ENCODE measurements at regions not wholly inside any gene's neighbourhood (a gene's known extent, or its start where the extent isn't known, plus 50 kb on each side); places are given as distances from the start of the nearest gene placed in this dataset.

DNA sequence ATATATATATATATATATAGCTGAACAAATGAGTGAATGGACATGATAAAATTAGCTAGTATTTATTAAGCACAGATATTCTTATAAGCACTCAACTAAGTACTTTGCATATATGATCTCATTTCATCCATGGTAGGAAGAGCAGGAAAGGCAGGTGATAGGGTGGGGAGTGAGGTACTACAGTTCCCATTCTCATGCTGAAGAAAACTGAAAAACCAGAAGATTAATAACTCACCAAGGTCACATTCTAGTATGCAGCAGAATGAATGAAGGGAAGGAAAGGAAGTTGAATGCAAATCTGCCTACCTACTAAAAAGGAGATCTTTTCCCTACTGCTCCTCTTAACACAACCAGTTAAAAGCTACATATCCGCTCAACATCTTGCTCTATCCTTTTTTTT is 298.1 kb upstream of the TMPO start:
- no peak for DNase-seq (ENCODE audit: low spot score)

DNA sequence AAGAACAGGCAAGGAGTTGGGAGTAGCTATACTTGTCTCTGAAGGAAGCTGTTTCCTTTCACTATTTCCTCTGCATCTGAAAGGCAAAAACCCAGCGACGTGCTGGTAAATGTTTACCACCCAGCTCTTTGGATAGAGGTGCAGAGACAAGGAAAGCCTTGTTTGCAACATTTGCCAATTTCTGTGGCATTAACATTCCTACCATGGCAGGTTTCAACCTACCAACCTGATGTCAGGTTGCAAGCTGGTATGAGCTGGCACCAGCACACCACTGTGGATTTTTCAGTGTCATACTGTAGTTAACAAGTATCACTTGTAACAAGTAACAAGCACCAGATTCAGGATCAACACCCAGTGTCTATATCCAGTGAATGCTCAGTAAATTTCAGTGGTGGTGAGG is 294.8 kb upstream of the TMPO start:
- DNase-seq (ENCODE audit: low spot score): no peak

DNA sequence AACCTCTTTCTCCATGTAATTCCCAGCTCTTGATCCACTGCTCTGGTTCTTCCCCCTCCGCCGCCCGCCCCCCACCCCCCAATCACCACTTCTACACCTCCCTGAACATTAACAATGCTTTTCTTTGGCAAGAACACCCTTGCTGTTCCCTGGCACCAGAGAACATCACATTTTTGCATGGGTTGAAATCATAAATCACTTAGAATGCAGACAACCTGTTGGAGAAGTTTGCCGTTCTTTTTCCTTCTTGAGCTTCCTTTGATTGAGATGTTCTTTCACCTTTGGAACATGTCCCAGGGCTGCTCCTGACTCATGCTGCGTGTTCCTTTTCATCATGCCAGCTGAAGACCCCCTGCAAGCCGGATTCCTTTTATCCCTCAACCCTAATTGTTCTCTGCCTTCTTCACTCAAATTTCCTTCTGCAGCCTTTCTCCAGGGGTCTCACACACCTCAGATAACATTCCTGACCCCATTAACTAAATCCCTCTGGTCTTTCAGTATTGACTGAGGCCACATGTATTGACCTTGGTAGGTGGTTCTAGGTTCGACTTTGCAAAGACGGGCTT is 294.1 kb upstream of the TMPO start:
- no peak for DNase-seq (ENCODE audit: low spot score)

DNA sequence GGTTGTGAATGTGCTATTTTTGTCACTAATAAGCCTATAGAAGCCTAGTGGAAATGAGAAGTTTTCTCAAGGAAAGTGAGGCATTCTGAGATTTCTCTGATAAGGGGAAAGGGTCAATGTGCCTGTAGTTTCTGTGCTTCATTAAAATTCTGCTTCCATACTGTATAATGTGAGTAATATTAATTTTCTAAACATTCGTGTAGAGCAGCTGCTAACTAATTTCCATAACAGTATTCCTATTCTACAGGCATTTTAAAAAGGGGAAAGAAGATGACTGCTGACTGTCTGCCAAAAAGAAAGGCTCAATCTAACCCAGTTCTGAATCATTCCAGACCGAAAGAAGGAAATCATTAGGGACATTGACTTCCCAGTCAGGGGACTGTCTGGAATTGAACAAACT is 293.3 kb upstream of the TMPO start:
- DNase-seq (ENCODE audit: low spot score): no peak

DNA sequence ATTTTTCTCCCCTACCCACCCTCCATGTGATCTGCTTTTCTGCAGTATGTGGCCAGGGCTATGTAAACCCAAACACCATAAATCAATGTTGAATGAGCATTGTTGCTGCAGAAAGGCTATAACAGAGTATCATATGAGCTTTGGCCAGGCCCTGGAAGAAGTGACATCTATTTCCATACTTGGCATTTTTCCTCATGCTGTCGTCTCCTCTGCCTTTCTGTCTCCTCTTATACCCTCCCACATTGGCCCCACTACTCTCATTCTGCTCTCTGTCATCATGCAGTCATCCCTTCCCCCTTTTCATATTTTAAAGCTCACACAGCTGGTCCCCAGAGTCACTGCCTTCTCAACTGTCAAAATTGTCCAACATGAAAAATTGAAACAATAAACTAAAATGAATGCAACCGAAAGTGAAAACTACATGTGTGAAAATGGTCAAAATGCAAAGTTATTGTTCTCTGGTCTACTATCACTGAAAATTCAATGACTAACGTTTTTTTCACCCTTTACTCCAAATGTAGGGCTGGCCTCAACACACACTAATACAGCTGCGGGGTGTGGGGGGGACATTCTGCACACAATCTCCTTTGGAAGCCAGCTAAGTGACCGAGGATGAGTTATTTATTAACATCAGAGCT is 290.7 kb upstream of the TMPO start:
- DNase-seq (ENCODE audit: low spot score): no peak

DNA sequence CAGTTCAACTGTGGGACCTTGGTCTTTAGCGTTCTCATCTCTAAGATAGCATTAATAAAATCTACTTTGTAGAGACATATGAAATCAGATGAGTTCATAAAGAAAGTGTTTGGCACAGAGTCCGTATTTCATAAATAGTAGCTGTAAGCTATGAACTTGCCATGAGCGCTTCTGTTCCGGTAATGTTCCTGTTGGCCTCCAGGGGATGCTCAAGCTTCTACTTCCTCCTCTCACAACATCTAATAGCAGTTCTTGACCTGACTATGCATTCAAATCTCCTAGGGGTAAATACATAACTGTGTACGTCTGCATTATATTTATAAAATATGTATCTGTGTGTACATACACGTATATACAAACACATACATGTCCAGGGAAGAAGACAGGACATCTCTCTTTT is 288.2 kb upstream of the TMPO start:
- DNase-seq (ENCODE audit: low spot score): no peak

DNA sequence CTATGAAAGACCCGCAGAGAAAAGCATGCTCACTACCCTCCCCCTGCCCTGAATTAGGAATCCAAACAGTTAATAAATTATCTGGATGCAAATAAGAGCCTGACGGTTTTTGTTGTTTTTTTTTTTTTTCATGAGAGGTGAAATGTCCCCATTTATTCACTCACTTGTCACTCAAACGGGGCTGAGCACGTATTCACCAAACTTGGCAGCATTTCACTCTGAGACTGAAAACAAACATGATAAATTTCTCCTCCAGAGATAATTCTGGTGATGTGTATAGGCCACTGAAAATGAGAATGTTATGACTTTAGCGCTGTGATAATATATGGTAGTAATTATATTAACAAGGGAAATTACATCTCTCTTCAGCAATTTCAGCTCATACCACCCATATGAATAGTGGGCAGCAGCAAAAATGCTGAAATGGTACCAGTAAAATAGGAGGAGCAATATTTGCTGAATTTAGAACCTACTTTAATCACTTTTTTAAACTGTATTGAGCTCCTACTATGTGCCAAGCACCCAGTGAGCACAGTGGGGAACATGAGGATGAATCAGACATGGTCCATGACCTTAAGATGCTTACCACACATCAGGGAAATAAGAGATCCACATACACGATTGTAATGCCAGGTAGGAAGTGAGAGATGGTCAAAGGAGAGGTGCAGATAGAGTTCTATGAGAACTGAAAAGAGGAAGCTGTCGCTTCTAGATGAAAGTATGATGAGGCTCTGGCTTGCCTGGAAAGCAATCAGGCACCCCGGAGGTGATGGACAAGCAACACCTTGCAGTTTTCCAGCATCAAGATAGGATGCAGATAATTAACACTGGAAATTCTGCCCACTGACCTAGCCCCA is 286.5 kb upstream of the TMPO start:
- DNase-seq (ENCODE audit: low spot score): no peak

DNA sequence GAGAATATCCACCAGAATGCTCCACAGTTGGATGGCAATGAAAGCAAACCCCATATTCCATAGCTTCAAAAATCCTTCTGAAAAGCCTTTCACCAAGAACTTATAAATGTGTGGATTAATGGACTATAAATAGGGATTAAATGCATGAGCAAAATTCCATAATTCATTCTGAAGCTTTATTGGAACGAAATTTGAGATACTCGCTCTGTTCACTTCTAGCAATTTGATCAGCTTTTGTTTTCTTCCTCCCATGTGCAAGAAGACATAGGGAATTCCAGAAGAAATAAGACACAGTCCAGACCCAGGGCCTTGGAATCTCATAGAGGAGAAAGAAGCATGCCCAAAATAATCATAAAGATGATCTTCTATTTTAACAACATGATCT is 285.9 kb upstream of the TMPO start:
- DNase-seq (ENCODE audit: low spot score): no peak

DNA sequence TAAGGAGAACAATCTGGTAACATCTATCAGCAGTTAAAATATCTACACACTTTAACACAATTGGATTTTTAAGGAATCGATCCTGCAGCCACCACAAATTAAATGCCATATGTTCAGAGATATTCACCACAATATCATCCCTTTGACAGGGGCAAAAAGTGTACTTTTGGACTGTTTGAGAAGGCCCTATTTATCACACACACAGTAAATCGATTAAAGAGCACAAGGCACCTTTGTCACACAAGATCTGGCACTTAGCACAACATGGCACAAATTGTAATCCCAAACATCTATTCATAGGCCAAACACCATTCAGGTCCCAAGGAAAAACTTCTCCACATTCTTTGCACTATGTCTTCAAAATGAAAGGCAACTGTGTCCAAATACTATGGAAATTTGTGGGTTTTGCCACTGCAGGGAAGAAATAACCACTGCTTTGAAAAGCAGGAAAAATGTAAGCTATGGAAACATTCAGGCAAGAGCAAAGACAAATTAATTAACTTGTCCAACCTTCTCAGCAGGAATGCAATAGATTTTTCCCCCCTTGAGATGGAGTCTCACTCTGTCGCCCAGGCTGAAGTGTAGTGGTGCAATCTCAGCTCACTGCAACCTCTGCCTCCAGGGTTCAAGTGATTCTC is 282.5 kb upstream of the TMPO start:
- no peak for DNase-seq (ENCODE audit: low spot score)

DNA sequence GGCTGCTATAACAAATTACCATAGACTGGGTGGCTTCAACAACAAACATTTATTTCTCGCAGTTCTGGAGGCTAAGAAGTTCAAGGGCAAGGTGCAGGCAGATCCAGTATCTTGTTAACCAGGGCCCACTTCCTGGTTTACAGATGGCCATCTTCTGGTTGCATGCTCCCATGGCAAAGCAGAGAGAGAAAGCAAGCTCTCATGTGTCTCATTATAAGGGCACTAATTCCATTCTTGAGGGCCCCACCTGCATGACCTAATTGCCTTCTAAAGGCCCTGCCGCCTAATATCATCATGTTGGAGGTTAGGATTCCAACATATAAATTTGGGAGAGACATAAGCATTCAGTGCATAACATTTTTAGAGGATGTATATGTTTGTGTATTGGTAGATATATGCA is 280.1 kb upstream of the TMPO start:
- DNase-seq (ENCODE audit: low spot score): no peak

DNA sequence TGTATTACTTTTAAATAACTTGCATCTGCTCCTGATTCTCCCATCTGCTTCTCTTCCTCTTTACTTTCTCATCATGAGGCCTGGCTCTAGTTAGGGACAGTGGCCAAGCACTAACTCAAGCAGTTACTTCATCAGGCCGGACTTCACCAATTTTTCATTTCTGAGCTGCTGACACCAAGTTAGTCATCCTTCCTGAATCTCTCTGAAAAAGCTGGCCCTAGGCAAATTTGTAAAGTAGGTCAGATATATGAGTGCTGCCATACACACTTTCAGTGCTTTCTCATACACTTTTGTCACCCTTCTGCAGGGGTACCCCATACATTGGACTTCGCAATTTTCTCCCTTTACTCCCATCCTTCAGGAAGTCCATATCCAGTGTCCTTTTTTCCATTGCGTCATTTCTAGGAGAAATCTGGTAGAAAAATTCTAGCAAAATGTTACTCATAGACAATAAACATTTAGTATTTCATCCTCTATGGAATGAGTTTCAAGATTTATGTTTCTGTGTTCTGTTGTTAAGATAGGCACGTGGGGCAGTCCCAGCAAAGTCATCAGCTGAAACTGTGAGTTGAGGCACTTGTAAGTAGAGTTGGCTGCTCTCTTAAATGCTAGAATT is 276.8 kb upstream of the TMPO start:
- DNase-seq (ENCODE audit: low spot score): no peak

DNA sequence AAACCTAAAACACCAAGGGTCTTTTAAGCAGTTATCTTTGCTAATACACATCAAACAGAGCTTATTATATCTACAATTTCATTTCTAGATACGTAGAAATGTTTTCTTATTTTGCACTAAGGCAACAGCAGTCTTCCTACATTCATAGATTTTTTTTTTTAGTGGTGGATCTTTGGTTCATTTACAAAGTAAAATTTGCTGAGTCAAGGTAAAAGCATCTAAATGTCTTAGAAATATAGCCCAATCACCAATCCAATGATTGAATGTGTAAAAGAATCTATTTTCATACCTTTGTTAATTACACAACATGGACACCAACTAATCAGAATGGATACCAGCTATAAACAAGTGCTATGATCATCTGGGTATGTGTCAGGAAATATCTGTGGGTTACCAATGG is 272.2 kb upstream of the TMPO start:
- no peak for DNase-seq (ENCODE audit: low spot score)

DNA sequence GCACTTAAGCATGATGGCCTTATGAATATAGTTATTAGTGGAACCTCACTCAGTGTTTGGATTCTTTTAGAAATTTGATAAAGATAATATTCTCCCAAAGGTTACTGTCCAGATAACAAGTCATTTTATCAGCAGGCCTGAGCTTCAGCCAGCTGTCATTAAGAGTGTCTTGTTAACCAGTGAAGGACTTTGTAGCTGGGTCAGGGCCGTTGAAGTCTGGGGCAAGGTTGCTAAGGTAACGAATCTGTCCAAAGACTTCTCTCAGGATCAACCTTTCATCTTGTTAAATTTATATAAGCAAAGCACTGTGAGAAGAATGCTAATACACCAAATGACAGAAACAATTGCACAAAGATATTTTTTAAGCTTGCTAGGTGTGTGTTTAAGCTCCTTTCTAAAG is 271.3 kb upstream of the TMPO start:
- no peak for DNase-seq (ENCODE audit: low spot score)

DNA sequence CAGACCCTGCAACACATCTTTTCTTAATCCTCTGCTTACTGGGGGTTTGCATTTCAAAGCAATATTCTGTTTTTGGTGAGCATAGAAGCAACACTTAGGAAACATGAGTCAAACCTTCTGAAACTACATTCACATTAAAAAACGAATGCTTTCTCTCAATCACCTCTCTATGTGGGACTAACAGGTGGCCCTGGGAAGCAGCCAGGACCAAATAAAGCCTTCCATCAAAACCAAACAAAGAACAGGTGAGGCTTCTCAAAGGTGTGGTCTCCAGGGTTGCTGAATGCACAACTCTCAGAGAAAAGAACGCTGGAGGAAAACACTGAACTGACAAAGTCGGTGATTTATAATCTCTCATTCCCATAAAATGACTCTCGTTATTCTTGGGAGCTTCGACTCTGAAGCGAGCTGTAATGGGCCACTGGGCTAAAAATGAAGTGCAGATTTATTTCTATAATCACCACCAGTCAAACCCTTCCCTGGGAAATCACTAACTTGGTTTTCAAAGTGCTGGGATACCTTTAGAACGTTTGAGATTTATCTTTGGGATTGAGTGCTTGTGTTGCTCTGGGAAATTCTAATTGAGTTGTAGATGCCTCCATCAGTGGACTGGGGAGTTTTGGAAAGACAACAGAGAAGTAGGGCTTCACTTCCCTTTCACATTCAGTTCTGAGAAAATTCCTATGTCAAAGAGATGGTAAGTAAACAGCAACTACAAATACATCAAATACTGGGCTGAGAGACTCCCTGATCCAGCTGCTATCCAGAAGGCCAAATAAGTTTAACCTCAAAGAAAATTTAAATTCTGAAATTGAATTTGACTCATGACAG is 262.0 kb upstream of the TMPO start:
- no peak for DNase-seq (ENCODE audit: low spot score)

DNA sequence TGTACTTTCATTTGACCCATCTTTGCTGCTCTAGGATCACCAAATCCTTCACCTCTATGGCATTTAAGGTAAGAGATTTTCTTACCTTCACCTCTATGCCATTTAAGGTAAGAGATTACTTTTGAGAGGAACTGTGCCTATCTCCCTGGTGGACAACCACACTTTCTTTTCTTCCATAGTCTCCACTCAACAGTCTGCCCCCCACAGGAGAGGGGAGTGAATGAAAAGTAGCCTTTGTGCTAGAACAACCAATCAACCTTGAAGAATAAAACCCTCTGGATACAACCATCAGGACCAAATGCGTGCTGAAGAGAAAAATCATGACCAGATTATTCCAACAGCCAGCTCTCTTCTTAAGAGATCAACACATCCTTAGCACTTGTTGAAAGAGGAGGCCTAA is 258.6 kb upstream of the TMPO start:
- DNase-seq (ENCODE audit: low spot score): no peak

DNA sequence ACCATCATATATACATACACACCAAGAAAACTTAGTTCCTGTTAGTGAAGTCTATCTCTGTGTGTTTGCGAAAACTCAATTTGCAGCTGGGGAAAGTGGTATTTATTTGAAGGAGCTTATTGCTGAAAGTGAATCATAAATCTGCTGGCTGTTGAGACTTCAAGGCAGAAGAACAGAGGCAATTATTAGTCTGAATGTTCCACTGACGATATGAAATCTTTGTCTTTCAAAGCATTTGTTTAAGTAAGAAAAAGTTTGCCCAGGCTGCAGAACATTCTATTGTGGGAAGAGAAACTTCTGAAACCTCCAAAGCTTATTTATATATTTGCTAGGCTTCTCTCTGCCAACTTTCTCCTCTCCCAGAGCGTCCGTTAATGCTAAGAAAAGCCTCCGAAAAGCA is 255.7 kb upstream of the TMPO start:
- no peak for DNase-seq (ENCODE audit: low spot score)

DNA sequence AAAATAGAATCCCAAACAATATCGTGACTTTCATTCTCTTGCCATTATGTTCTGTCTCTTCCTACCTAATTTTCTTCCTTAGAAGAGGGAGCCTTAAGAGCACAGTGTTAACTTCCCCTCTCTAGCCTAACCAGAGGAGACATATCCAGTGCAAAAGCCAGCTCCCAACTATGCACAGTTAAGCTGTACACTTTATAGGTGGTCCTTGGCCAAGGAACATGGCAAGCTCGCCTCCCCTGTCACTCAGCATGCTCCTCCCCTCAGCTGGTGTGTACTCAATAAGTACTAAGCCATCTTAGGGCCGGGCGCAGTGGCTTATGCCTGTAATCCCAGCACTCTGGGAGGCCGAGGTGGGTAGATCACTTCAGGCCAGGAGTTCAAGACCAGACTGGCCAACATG is 255.1 kb upstream of the TMPO start:
- no peak for DNase-seq (ENCODE audit: low spot score)

DNA sequence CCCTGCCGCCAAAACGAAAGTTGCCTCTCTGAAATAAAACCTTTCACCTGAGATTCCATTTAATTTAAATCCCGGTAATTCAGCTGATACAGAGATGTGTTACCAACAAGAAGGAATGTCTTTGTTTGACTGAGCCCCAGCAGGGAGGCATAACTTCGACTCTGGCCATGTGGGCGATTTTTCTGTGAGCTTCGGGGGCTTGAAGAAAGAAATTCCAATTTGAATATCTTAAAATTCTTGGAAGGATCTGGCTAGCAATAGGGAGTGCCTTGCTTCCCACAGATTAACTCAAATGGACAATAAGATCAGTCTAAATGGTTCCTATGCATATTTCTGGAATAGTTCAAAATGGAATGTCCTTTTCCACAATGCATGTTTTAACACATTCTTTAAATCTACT is 252.5 kb upstream of the TMPO start:
- DNase-seq (ENCODE audit: low spot score): no peak

DNA sequence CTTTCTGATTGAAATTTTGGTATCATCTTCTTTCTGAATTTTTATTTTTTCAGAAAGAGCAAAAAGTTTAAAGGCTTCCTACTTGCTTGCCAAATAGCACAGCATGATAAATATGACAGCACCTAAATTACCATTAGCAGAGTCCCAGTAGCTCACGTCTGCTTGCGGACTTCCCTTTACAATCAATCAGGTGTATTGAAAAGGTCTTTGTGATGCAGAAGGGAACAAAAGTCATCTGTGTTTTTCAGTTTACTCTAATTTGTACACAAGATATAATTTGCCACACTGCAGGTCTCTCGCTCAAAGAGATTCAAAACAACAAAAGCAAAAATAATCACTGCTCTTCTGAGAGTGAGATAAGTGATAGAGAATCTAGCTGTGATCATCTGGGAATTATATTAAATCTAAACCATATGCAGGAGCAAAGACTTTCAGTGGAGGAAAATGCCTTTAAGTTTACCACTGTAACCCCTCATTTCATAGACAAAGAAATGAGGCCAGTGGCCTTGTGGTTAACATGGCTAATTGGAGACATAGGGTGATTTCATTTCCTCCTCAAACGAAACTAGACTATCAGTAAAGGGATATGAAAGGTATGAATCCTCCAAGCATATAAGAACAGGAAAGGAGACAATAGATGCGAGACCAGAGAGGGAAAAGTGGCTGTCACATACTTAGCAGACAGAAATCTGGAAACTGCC is 240.8 kb upstream of the TMPO start:
- no peak for DNase-seq (ENCODE audit: low spot score)

DNA sequence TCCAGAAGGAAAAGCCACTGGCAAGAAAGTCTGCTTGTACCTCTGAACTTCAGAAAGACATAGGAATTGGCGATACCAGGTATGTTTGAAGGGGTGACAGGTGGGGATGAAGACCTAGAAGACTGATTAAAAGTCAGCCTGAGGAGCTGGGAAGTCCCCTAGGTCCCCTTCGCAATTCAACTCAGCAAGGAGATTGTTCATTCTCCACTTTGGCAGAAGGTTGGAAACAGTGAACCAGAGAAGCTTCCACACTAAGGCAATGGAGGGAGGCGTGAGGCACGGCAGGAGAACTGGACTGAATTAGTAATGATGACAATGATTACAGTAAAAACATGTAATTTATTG is 240.3 kb upstream of the TMPO start:
- DNase-seq (ENCODE audit: low spot score): no peak

DNA sequence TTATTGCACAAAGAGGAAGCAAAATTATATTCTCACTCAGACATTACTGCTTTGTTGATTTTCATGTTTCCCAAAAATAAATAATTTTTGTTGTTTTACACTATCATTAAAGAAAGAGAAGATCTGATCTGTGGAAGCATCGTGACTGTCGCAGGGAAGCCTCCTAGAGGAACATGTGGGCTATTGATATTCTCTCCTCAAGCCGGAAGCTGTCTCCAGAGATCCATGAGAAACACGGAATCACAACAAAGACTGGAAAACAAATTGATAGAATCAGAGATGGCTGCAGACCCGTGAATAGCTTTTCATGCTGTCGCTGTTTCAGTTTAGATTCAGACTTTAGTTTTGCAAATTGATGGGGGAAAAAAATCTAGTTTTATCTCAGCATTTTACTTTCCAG is 235.2 kb upstream of the TMPO start:
- DNase-seq (ENCODE audit: low spot score): no peak
